ENCODE measurements at regions not wholly inside any gene's neighbourhood (a gene's known extent, or its start where the extent isn't known, plus 50 kb on each side); places are given as distances from the start of the nearest gene placed in this dataset.

GRCh38 chr1:100622506-100622905 lies 84.6 kb downstream of the GPR88 start:
- Mint-ChIP-seq H3K4me1 (ENCODE audit: low read depth) (peaks cover 23% of the 10 kb centered on the region), H3K9me3 (no peaks in the 10 kb centered on the region), H3K4me3 (no peak overlapping the region), H3K27me3 (no peaks in the 10 kb centered on the region), H3K36me3 (ENCODE audit: low read depth) (no peaks in the 10 kb centered on the region), H3K27ac (no peak overlapping the region)

GRCh38 chr1:100622966-100623762 lies 85.2 kb downstream of the GPR88 start:
- H3K4me1 Mint-ChIP-seq (ENCODE audit: low read depth) = peaks cover 23% of the 10 kb centered on the region
- H3K9me3 Mint-ChIP-seq = no peaks in the 10 kb centered on the region
- no peak overlapping the region for H3K27ac Mint-ChIP-seq
- H3K27me3 Mint-ChIP-seq = no peaks in the 10 kb centered on the region
- no peaks in the 10 kb centered on the region for H3K36me3 Mint-ChIP-seq (ENCODE audit: low read depth)
- H3K4me3 Mint-ChIP-seq = no peak overlapping the region

- H3K4me3 Mint-ChIP-seq = no peak overlapping the region
- peaks cover 23% of the 10 kb centered on the region for H3K4me1 Mint-ChIP-seq (ENCODE audit: low read depth)
- H3K36me3 Mint-ChIP-seq (ENCODE audit: low read depth) = no peaks in the 10 kb centered on the region
- no peaks in the 10 kb centered on the region for H3K27me3 Mint-ChIP-seq
- H3K9me3 Mint-ChIP-seq = no peaks in the 10 kb centered on the region
- no peak overlapping the region for H3K27ac Mint-ChIP-seq
These were observed 87.1 kb downstream of the GPR88 start for GRCh38 chr1:100624886-100625610.

- Mint-ChIP-seq H3K36me3 (ENCODE audit: low read depth) (no peaks in the 10 kb centered on the region), H3K27ac (no peak overlapping the region), H3K27me3 (peaks cover 8% of the 10 kb centered on the region), H3K4me1 (ENCODE audit: low read depth) (peaks cover 30% of the 10 kb centered on the region), H3K9me3 (peaks cover 7% of the 10 kb centered on the region), H3K4me3 (no peak overlapping the region)
These were observed 88.5 kb downstream of the GPR88 start for GRCh38 chr1:100626397-100626796.

GRCh38 chr1:100627054-100627716 lies 89.2 kb downstream of the GPR88 start:
- peaks cover 8% of the 10 kb centered on the region for H3K27me3 Mint-ChIP-seq
- peaks cover 7% of the 10 kb centered on the region for H3K9me3 Mint-ChIP-seq
- H3K4me1 Mint-ChIP-seq (ENCODE audit: low read depth) = peaks cover 24% of the 10 kb centered on the region
- H3K4me3 Mint-ChIP-seq = no peak overlapping the region
- H3K27ac Mint-ChIP-seq = peak overlapping the region; percentile 6
- H3K36me3 Mint-ChIP-seq (ENCODE audit: low read depth) = no peaks in the 10 kb centered on the region

- peaks cover 8% of the 10 kb centered on the region for H3K27me3 Mint-ChIP-seq
- no peak overlapping the region for H3K27ac Mint-ChIP-seq
- H3K4me1 Mint-ChIP-seq (ENCODE audit: low read depth) = peaks cover 21% of the 10 kb centered on the region
- peaks cover 7% of the 10 kb centered on the region for H3K9me3 Mint-ChIP-seq
- no peak overlapping the region for H3K4me3 Mint-ChIP-seq
- no peaks in the 10 kb centered on the region for H3K36me3 Mint-ChIP-seq (ENCODE audit: low read depth)
These were observed 90.0 kb downstream of the GPR88 start for GRCh38 chr1:100627936-100628335.

- Mint-ChIP-seq H3K4me3 (no peak overlapping the region), H3K36me3 (ENCODE audit: low read depth) (no peaks in the 10 kb centered on the region), H3K4me1 (ENCODE audit: low read depth) (peaks cover 21% of the 10 kb centered on the region), H3K27ac (no peak overlapping the region), H3K27me3 (peaks cover 8% of the 10 kb centered on the region), H3K9me3 (peaks cover 7% of the 10 kb centered on the region)
These were observed 90.7 kb downstream of the GPR88 start for GRCh38 chr1:100628631-100629081.

- no peak overlapping the region for H3K27ac Mint-ChIP-seq
- H3K27me3 Mint-ChIP-seq = peaks cover 8% of the 10 kb centered on the region
- H3K4me3 Mint-ChIP-seq = no peak overlapping the region
- peaks cover 7% of the 10 kb centered on the region for H3K9me3 Mint-ChIP-seq
- H3K36me3 Mint-ChIP-seq (ENCODE audit: low read depth) = no peaks in the 10 kb centered on the region
- peaks cover 21% of the 10 kb centered on the region for H3K4me1 Mint-ChIP-seq (ENCODE audit: low read depth)
These were observed 90.2 kb upstream of the VCAM1 start for GRCh38 chr1:100629391-100629790.

- Mint-ChIP-seq H3K4me3 (no peak overlapping the region), H3K36me3 (ENCODE audit: low read depth) (no peaks in the 10 kb centered on the region), H3K9me3 (peaks cover 10% of the 10 kb centered on the region), H3K4me1 (ENCODE audit: low read depth) (peaks cover 21% of the 10 kb centered on the region), H3K27me3 (peaks cover 13% of the 10 kb centered on the region), H3K27ac (no peak overlapping the region)
These were observed 88.5 kb upstream of the VCAM1 start for GRCh38 chr1:100631015-100631551.

- Mint-ChIP-seq H3K27ac (no peak overlapping the region), H3K9me3 (no peaks in the 10 kb centered on the region), H3K27me3 (peaks cover 20% of the 10 kb centered on the region), H3K36me3 (ENCODE audit: low read depth) (no peaks in the 10 kb centered on the region), H3K4me1 (ENCODE audit: low read depth) (no peaks in the 10 kb centered on the region), H3K4me3 (no peak overlapping the region)
These were observed 76.7 kb upstream of the VCAM1 start for GRCh38 chr1:100642826-100643225.

GRCh38 chr1:100643471-100644196 lies 75.9 kb upstream of the VCAM1 start:
- H3K27me3 Mint-ChIP-seq = peaks cover 24% of the 10 kb centered on the region
- H3K36me3 Mint-ChIP-seq (ENCODE audit: low read depth) = no peaks in the 10 kb centered on the region
- no peak overlapping the region for H3K27ac Mint-ChIP-seq
- H3K4me1 Mint-ChIP-seq (ENCODE audit: low read depth) = no peaks in the 10 kb centered on the region
- no peak overlapping the region for H3K4me3 Mint-ChIP-seq
- H3K9me3 Mint-ChIP-seq = no peaks in the 10 kb centered on the region

GRCh38 chr1:100646001-100646400 lies 73.5 kb upstream of the VCAM1 start:
- Mint-ChIP-seq H3K36me3 (ENCODE audit: low read depth) (no peaks in the 10 kb centered on the region), H3K4me3 (no peak overlapping the region), H3K4me1 (ENCODE audit: low read depth) (no peaks in the 10 kb centered on the region), H3K9me3 (peaks cover 6% of the 10 kb centered on the region), H3K27ac (no peak overlapping the region), H3K27me3 (peaks cover 29% of the 10 kb centered on the region)

- Mint-ChIP-seq H3K4me3 (no peak overlapping the region), H3K36me3 (ENCODE audit: low read depth) (no peaks in the 10 kb centered on the region), H3K27ac (no peak overlapping the region), H3K4me1 (ENCODE audit: low read depth) (no peaks in the 10 kb centered on the region), H3K27me3 (peaks cover 36% of the 10 kb centered on the region), H3K9me3 (peaks cover 6% of the 10 kb centered on the region)
These were observed 70.4 kb upstream of the VCAM1 start for GRCh38 chr1:100649146-100649545.

- no peaks in the 10 kb centered on the region for H3K36me3 Mint-ChIP-seq (ENCODE audit: low read depth)
- no peaks in the 10 kb centered on the region for H3K9me3 Mint-ChIP-seq
- no peaks in the 10 kb centered on the region for H3K4me1 Mint-ChIP-seq (ENCODE audit: low read depth)
- H3K4me3 Mint-ChIP-seq = no peak overlapping the region
- peaks cover 5% of the 10 kb centered on the region for H3K27me3 Mint-ChIP-seq
- no peak overlapping the region for H3K27ac Mint-ChIP-seq
These were observed 61.4 kb upstream of the VCAM1 start for GRCh38 chr1:100657876-100658715.
